HG03565 (cell line): ENCODE measurements at regions not wholly inside any gene's neighbourhood (a gene's known extent, or its start where the extent isn't known, plus 50 kb on each side); places are given as distances from the start of the nearest gene placed in this dataset.

Experiments used
- ATAC-seq: cut with Tn5 transposase; IDR thresholded peaks from one replicate; pipeline ENCODE4 v1.9.1; 2021; ENCODE audit warnings: mild to moderate bottlenecking, moderate library complexity; ENCODE audit not compliant: unreplicated experiment

DNA sequence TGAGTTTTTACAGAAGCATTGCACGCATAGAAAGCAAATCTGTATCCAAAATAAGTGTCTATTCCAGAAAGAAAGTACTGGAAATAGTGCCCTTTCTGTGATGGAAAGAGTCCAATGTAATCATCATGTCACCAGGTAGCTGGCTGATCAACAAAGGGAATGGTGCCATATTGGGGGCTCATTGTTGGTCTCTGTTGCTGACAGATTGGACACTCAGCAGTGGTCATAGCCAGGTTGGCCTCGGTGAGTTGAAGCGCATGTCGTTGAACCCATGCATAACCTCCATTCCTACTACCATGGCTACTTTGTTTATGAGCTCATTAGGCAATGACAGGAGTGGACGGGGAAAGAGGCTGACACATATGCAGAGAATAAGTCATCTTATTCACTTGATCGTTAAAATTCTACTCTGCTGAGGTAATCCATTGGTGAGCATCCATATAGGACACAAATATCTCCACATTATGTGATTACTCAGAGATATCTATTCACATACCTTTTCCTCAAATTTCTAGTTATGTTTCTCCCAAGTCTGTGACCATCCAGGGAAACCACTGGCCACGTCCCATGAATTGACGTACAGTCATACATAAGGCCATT lies 560.5 kb downstream of the HAO1 start:
- no peak for ATAC-seq

DNA sequence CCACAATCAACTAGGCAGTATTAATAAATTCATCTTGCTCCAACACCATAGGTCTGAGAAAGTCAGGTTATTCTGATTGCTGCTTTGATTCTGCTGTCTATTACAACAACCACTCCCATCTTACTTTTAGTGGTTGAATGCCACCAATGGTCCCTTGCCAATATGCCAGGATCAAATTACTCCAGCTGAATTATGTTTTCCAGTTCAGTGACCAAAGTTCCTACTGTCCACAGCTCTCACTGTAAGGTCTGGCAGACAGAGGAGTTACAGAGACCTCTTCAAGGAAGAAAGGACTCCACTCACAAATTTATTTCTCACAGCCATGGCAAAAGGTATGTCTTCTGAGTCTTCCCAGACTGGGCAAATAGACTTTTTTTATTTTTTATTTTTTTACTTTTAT lies 557.0 kb downstream of the HAO1 start:
- ATAC-seq, result no peak

DNA sequence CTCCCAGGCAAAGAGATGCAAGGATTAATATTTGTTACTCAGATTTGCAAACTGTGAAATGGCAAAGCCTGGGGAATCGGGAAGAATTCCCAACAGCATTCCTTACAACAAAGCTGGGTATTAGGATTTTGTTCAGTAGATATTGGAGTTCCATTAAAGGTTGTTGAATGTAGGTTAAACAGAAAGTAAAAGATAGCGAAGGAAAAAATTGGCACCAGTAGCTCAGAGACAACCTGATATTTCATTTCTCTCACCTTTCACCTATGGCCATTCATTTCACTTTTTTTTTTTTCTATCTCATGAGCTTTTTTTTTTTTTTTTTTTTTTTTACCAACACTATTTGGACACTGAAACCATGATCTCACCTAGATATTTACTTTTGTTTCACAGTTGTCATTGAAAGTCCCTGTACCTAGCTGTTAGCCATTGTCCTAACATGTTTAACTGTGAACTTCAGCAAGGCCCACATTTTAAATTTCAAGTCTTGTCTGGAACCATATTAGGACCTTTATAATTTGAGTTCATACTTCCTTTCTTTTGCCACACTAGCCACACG lies 552.5 kb downstream of the HAO1 start:
- no peak for ATAC-seq

DNA sequence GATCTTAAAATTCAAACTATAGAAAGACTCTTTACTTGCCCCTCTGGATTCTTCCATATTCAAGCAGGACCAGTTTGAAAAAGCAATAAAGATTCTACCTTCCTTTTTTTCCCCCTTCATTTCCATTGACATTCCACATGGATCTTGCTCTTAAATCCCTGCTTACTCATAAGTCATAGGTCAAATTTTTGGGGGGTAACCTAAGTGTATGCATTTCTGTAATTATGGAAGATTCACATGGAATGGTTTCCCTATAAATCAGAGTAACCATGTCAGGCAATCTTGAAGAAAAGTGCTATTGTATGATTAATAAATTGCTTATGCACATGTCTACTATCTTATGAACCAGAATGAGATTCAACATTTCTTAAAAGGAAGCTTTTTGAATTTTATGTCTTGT lies 551.0 kb downstream of the HAO1 start:
- ATAC-seq, result no peak

DNA sequence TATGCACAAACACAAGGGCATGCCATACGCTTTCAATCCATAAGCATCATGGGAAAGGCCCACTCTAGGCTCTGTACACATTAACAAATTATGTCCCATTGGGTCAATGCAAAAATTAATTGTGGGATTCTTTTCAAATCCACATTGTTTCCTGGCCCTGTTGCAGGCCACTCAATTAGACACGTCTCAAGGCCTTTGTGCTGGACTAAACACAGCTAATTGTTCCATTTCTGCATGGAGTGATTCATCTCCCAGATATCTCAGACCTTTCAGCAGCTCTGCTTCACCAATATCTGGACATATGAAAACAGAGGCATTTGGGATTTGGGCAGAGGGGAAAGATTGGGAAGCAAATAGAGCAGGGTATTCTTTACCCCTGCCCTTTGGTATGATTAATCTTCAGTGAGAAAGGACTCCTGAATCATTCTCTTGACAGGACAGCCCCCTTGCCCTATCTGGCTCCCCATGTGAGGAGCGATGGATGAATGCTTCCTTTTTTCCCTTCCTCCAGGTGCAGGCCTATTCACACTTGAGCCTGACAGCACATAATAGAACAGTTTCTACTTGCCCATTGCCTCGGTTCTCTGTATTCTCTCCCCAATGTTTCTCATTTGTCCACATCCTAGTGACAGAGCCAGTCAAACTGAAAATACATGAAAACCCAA lies 547.6 kb downstream of the HAO1 start:
- no peak for ATAC-seq

DNA sequence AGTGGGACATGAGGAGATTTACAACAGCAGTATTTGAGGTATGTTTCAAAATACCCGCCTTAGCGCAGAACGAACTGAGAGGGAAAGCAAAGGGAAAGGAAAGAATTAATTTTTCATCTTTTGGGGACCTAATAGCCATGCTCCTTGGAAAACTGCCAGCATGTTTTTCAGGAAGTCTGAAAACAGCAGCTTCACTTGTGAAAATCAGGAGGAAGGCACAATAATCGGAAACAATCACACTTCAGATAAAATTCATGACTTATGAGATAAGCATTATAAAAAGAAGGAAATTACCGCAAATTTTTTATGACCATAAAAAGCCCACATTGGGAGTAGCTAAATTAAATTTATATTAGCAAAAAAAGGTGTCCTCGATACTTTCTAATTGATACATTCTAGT lies 541.1 kb downstream of the HAO1 start:
- no peak for ATAC-seq

DNA sequence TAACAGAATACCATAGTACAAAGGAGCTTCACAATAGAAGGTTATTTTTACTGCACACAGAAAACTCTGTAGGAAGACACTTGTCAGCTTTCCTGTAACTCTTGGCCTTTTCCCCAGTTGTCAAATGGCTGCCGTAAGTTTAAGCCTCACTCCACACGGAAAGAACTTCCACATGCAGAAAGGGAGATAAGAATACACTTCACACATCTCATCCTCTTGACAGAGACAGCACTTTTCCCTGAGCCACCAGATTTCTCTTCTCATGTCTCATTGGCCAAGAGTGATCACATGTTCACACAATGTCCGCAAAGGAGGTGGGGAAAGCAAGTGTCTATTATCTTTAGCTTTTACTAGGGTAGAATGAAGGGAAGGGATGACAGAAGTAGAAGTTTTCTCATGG lies 540.7 kb downstream of the HAO1 start:
- ATAC-seq, result no peak

DNA sequence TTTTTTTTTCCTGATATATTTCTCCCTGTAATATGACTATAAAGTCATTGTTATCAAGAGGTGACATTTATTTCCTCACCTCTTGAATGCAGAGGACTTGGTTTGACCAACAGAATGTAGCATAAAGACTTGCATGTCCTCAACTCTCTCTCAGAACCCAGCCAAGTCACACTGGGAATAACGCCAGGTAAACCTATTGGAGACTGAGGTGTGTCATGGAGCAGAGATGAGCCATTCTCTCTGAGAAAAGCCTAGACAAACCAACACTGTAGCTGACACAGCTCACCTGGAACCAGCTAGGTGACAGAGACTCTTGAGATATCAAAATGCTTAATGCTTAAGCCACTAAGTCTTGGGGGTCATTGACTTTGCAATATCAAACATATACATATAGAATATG lies 533.6 kb downstream of the HAO1 start:
- ATAC-seq, result no peak

DNA sequence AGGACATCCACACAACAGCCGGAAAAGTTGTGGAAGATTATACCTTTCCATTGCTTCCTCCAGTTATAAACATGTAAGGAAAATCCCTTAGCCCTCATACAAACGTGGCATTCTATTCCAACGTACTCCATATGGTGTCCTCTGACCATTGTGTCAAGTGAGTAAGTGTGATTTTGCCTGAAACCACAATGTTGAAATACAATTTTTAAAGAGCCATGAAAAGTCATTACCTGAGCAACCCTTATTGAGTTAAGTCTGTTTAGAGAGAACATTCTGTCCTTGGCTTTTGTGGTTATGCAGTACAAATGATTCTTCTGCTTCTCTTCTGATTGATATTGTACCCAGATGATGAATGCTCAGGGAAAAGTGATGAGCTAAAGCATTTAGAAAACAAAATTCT lies 530.1 kb downstream of the HAO1 start:
- ATAC-seq, result no peak

DNA sequence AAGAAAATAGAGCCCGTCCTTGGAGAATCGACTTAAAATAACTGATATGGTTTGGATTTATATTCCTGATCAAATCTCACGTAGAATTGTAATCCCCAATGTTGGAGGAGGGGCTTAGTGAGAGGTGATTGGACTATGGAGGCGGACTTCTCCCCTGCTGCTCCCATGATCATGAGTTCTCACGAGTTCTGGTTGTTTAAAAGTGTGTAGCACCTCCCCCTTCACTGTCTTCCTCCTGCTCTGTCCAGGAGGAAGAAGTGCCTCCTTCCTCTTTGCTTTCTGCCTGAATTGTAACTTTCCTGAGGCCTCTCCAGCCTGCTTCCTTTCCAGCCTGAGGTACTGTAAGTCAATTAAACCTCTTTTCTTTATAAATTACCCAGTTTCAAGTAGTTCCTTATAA lies 529.2 kb downstream of the HAO1 start:
- ATAC-seq, result no peak

DNA sequence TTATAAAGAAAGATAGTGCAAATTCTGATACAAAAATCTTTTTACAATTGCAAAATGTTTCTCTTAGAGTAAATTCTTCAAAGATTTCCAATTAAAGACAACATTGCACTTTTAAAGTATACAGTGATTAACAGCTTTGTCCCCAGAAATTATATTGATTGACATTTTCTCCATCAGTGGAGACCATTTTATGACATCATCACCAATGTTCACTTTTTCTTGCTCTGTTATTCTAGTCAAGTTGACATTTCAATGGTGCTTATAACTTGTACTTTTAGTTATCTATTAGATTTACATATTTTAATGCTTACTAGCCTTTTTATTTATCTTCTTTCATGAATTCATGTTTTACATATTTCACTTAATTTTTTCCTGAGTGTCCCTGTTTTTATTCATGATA lies 524.8 kb downstream of the HAO1 start:
- no peak for ATAC-seq

DNA sequence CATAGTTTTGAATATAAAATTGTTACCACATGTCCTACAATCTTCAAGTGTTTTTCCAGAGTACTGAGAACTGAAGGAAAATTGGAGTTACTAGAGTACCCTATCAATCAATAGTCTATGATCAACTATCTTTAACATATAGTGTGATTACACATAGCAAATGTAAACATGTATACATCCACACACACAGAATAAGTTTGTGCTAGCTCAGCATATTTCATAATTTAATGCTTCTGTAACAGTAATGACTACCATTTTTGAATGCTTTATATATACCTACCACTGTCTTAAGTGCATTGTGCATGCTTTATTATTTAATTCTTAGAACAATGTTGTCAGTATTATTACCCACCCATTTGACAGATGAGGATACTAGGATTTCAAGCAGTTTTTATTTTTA lies 523.9 kb downstream of the HAO1 start:
- ATAC-seq, result no peak

DNA sequence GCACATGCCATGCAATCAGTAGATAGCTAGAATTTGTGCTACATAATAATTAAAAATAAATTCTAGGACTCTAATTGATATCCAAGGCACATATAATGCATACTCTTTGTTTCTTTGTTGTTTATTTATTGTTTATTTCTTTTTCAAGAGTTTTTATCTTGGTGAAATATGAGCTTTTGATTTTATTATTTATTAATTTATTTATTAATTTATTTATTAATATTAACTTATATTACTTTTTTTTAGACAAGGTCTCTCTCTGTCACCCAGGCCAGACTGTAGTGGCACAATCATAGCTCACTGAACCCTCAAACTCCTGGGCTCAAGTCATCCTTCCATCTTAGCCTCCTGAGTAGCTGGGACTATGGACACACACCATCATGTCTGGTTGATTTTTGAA lies 519.9 kb downstream of the HAO1 start:
- no peak for ATAC-seq

DNA sequence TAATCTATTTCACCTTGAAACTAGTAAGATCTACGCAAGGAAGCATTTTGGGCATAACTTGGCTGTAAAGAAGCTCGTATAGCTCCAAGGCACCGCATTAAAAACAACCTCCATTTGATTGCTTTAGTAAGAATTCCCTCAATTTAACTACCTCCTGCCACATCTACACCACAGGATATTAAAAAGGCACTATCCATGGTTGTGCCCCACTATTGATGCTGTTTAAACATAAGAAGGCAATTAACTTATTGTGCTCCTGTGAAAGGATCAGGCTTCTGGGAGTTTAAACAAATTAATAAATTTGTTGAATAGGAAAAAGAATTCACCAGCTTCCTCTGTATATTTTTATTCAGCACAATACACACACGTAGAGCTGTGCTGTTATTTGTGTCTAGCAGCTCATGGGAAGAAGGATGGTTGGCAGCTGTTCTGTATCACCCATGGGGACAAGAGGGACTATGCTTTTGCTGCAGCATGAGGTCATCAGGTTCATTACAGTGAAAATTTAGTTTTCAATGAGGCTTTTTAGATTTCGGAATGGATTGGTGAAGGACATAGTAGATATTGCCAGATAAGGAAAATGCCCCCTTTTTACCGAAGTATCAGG lies 513.3 kb downstream of the HAO1 start:
- ATAC-seq, result no peak

DNA sequence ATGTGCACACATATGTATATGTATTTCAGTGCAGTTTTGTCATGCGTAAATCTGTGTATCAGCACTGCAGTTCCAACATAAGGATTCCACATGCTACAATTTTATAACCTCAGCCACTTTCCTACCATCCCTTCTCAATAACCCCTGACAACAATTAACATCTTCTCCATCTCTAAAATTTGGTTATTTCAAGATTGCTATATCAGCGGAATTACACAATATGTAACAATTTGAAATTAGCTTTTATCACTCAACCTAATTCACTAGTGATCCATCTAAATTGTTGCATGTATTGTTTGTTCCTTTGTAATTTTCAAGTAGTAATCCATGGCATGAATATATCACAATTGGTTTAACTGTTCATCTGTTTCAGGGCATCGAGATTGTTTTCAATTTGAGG lies 511.3 kb downstream of the HAO1 start:
- ATAC-seq, result no peak

DNA sequence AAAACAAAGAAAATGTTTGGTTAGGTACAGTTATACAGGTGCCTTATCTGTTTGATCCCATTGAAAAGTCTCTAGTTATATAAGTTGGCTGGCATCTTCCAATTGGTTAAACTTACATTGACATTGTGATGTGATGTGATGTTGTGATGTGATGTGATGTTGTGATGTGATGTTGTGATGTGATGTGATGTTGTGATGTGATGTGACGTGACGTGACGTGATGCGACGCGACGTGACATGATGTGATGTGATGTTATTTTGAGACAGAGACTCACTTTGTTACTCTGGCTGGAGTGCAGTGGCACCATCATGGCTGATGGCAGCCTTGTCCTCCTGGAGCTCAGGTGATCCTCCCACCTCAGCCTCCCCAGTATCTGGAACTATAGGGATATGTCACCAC lies 507.6 kb downstream of the HAO1 start:
- no peak for ATAC-seq

DNA sequence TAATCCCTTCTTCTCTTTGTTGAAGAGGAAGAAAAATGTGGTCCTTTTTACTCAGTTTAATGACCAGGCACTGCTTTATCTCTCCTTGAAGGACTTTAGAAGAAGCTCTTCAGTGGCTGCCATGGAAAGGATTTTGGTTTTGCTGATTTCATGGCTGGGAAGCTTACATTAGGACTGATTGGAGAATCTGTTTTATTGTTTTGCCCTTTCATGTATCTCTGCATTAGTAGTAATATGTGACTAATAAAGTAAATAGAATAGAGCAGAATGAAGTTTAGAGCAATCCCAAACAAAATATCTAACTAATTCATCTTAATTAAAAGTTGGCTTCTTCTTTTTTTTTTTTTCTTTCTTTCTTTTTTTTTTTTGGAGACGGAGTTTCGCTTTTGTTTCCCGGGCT lies 502.9 kb downstream of the HAO1 start:
- no peak for ATAC-seq

DNA sequence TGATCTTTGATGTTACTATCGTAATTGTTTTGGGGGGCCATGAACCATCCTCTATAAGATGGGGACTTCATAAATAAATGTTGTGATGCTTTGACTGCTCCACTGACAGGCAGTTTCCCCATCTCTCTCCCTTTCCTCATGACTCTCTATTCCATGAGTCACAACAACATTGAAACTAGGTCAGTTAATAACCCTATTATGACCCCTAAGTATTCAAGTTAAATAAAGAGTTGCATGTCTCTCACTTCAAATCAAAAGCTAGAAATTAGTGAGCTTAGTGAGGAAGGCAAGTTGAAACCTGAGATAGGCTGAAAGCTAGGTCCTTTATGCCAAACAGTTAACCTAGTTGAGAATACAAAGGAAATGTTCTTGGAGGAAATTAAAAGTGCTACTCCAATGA lies 491.0 kb downstream of the HAO1 start:
- no peak for ATAC-seq

DNA sequence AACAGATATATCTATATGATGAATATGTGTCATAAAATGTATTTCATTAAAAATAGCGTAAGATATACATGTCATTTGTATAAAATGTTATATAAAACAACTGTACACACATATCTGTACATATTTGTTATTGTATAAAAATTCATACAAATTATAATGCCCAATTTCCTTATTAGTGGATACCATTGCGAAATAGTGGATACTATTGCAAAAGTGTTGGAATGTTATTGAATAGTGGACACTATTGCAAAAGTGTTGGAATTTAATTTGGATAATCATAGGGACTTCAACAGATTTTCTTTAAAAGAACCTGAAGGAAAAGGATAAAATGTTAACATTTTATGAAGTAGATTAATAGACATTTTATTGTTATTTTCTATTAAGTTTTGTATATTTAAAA lies 487.4 kb downstream of the HAO1 start:
- no peak for ATAC-seq

DNA sequence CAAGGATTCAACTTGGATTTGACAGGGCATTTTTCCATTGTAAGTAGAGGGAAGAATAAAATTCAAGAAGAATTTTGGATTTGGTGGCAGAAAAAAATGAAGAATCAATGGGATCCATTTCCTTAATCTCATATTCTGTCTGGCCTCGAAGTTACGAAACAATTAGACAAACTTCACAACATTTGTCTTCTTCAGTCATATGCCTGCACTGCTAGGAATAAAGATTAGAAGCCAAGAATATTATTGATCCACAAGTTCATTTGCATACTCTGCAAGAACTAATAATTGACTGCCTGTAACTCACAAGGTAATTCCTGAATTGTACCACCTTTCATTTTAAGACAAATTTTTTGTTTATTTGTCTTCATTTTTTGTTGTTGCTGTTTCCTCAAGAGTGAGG lies 486.2 kb downstream of the HAO1 start:
- ATAC-seq, result no peak

DNA sequence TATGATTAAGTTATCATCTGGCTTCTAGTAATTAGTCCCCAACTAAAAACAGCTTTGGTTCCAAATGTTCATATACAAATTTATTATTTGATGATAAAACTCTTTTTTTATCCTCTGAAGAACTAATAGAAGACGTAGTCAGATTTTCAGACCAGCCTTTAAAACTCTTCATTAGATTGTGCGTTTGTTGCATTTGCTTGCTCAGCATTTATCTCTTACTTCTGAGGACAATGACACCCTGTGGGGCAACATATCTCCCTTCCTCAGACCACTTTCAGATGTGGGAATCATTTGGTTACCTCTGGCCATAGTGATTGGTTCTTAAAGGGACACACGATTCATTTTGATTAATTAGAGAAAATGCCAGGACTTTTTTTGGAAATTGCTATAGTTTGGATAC lies 481.8 kb downstream of the HAO1 start:
- ATAC-seq, result no peak

DNA sequence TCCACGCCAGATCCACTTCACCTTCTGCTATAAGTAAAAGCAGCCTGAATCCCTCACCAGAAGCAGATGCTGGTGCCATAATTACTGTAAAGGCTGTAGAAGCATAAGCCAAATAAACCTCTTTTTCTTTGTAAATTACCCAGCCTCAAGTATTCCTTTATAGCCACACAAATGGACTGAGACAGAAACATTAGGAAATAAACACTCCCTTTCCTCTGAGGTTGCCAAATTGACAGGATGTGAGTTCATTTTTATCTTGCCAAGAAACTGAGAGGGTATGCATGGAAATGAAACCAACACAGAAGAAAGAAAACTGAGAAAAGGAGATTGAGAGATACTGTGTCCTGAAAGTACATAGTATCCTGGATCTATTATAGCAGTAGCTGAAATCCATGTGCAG lies 481.2 kb downstream of the HAO1 start:
- ATAC-seq, result no peak

DNA sequence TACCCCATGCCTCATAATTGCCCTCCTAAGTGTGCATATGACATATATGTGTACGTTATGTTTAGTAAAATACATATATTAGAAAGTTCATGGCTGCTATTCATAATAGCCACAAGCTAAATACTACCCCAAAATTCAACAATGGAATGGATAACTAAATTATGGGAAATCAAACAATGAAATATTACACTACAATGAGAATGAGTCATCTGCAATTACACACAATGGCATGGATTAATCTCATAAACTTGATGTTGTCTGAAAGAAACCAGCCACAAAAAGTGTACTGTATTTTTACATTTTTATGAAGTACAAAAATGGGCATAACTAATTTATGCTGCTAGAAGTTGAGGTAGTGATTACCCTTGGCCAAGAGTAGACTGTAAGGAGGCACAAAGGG lies 477.0 kb downstream of the HAO1 start:
- ATAC-seq, result no peak
